ENCODE measurements at regions not wholly inside any gene's neighbourhood (a gene's known extent, or its start where the extent isn't known, plus 50 kb on each side); places are given as distances from the start of the nearest gene placed in this dataset.

- TF ChIP-seq EZH2phosphoT487 (IDR thresholded peaks at IDR 0.05; ENCODE audit: insufficient read depth, low read depth) (no peak), EZH2 (IDR thresholded peaks at IDR 0.05; ENCODE audit: insufficient read depth, poor library complexity, severe bottlenecking) (no peak)
These were observed 121.8 kb upstream of the NLGN1 start for GRCh38 chr3:173275740-173276139.
